NOMO-1 (cell line): ENCODE measurements at regions not wholly inside any gene's neighbourhood (a gene's known extent, or its start where the extent isn't known, plus 50 kb on each side); places are given as distances from the start of the nearest gene placed in this dataset.
A peak's percentile ranks its signal among the peaks of the same experiment; 100 is the strongest.

Experiments used
- DNase-seq, 2 experiments: peaks; one replicate each; lab custom pipeline; 2025; ENCODE audit not compliant: unreplicated experiment in 2 of 2; lab: John Stamatoyannopoulos, UW

- peak in 1 of 2 experiments; percentile 17 for DNase-seq
Measured at GRCh38 chr3:72412340-72412956, 435.8 kb downstream of the SHQ1 start.

GRCh38 chr3:72411843-72412242 lies 436.4 kb downstream of the SHQ1 start:
- DNase-seq: no peak

- DNase-seq: no peak
Measured at GRCh38 chr3:72411126-72411525, 437.1 kb downstream of the SHQ1 start.

- peak in 1 of 2 experiments; percentile 7 for DNase-seq
Measured at GRCh38 chr3:72408983-72409779, 439.1 kb downstream of the SHQ1 start.

- DNase-seq: no peak
Measured at GRCh38 chr3:72407766-72408165, 440.5 kb downstream of the SHQ1 start.

- no peak for DNase-seq
Measured at GRCh38 chr3:72405943-72406566, 442.2 kb downstream of the SHQ1 start.

- no peak for DNase-seq
Measured at GRCh38 chr3:72401005-72401545, 447.2 kb downstream of the SHQ1 start.

GRCh38 chr3:72398781-72399180 lies 449.5 kb downstream of the SHQ1 start:
- no peak for DNase-seq

- no peak for DNase-seq
Measured at GRCh38 chr3:72397586-72397985, 450.7 kb downstream of the SHQ1 start.

- no peak for DNase-seq
Measured at GRCh38 chr3:72396899-72397298, 451.3 kb downstream of the SHQ1 start.

- no peak for DNase-seq
Measured at GRCh38 chr3:72395776-72396311, 452.4 kb downstream of the SHQ1 start.

- no peak for DNase-seq
Measured at GRCh38 chr3:72393455-72393854, 454.8 kb downstream of the SHQ1 start.

- DNase-seq: peak; percentile 8 to 9
Measured at GRCh38 chr3:72391659-72392058, 456.6 kb downstream of the SHQ1 start.

GRCh38 chr3:72390841-72391240 lies 457.4 kb downstream of the SHQ1 start:
- no peak for DNase-seq

- DNase-seq: no peak
Measured at GRCh38 chr3:72388644-72389043, 459.6 kb downstream of the SHQ1 start.

- no peak for DNase-seq
Measured at GRCh38 chr3:72388117-72388516, 460.1 kb downstream of the SHQ1 start.

- DNase-seq: no peak
Measured at GRCh38 chr3:72386327-72387000, 461.8 kb downstream of the SHQ1 start.

- no peak for DNase-seq
Measured at GRCh38 chr3:72385167-72385566, 463.1 kb downstream of the SHQ1 start.

GRCh38 chr3:72384602-72385001 lies 463.6 kb downstream of the SHQ1 start:
- DNase-seq: peak in 1 of 2 experiments; percentile 25

- DNase-seq: peak in 1 of 2 experiments; percentile 45
Measured at GRCh38 chr3:72383883-72384282, 464.4 kb downstream of the SHQ1 start.

GRCh38 chr3:72383230-72383629 lies 465.0 kb downstream of the SHQ1 start:
- DNase-seq: no peak
